ENCODE measurements at regions not wholly inside any gene's neighbourhood (a gene's known extent, or its start where the extent isn't known, plus 50 kb on each side); places are given as distances from the start of the nearest gene placed in this dataset.

- no peak for TF ChIP-seq CTCF (IDR thresholded peaks at IDR 0.05)
- no peak for TF ChIP-seq POLR2AphosphoS5 (IDR thresholded peaks at IDR 0.05)
Measured at GRCh38 chr6:165732696-165733488, 69.9 kb upstream of the PDE10A start.

All from esophagus muscularis mucosa (tissue), 3 donors.